SU-DHL-6 (cell line): ENCODE measurements at regions not wholly inside any gene's neighbourhood (a gene's known extent, or its start where the extent isn't known, plus 50 kb on each side); places are given as distances from the start of the nearest gene placed in this dataset.

ENCODE experiments used
- CTCF ChIP-seq: fragments of 200-600 bp; sonication (generic); IDR thresholded peaks from one replicate; pipeline ENCODE4 v1.5.1; 2017; ENCODE audit warnings: antibody characterized with exemption, mild to moderate bottlenecking, low read length, moderate library complexity; ENCODE audit not compliant: insufficient read depth, poor library complexity, severe bottlenecking
- EZH2phosphoT487 ChIP-seq: fragments of 200-600 bp; sonication (generic), shearing (Covaris generic); conservative IDR thresholded peaks from 2 replicates; pipeline ENCODE4 v1.6.1; 2018; ENCODE audit warnings: mild to moderate bottlenecking, antibody characterized with exemption, low read length, moderate library complexity, mixed read lengths

GRCh38 chr5:139745800-139746690 is 49.6 kb upstream of the PSD2 start:
- TF ChIP-seq CTCF (no peak), EZH2phosphoT487 (no peak)
